Erythroblast (primary cell): ENCODE measurements at regions not wholly inside any gene's neighbourhood (a gene's known extent, or its start where the extent isn't known, plus 50 kb on each side); places are given as distances from the start of the nearest gene placed in this dataset.

Source experiments
- GATA1 ChIP-seq: IDR thresholded peaks from 2 replicates; pipeline ENCODE4 v1.6.1; 2011; ENCODE audit warnings: low read depth, mild to moderate bottlenecking, control low read depth, low read length, moderate library complexity
- POLR2A ChIP-seq: IDR thresholded peaks from 2 replicates; pipeline ENCODE4 v1.6.1; 2011; ENCODE audit warnings: mild to moderate bottlenecking, low read length

DNA sequence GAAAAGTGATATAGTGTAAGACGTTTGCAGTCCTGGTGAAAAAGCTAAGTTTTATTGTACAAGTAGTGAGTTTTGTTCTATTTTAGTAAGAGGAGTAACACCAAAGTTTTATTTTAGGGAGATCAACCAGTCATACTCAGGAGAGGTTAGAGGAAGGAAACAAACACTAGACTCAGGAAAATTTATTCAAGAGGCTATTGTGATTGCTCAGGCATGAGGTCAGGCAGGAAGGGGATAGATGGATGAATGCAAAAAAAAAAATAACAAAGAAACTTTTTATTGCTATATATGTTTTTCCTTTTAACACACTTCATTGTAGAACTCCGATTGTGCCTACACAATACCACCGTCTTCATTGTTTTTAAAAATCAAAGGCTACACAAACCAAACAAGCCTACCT, 189.0 kb downstream of the LYPLAL1 start:
- TF ChIP-seq POLR2A: no peak
- no peak for TF ChIP-seq GATA1
